HG02970 (cell line): ENCODE measurements at regions not wholly inside any gene's neighbourhood (a gene's known extent, or its start where the extent isn't known, plus 50 kb on each side); places are given as distances from the start of the nearest gene placed in this dataset.
"Not testable (repeated sequence)": the region's sequence is repeated elsewhere in the genome, so short reads cannot be mapped to it uniquely, and the experiment has no call there.

Source experiments
- ATAC-seq: cut with Tn5 transposase; IDR thresholded peaks from one replicate; pipeline ENCODE4 v1.9.1; 2021; ENCODE audit warnings: mild to moderate bottlenecking, moderate library complexity, moderate number of reproducible peaks; ENCODE audit not compliant: unreplicated experiment, low FRiP score

DNA sequence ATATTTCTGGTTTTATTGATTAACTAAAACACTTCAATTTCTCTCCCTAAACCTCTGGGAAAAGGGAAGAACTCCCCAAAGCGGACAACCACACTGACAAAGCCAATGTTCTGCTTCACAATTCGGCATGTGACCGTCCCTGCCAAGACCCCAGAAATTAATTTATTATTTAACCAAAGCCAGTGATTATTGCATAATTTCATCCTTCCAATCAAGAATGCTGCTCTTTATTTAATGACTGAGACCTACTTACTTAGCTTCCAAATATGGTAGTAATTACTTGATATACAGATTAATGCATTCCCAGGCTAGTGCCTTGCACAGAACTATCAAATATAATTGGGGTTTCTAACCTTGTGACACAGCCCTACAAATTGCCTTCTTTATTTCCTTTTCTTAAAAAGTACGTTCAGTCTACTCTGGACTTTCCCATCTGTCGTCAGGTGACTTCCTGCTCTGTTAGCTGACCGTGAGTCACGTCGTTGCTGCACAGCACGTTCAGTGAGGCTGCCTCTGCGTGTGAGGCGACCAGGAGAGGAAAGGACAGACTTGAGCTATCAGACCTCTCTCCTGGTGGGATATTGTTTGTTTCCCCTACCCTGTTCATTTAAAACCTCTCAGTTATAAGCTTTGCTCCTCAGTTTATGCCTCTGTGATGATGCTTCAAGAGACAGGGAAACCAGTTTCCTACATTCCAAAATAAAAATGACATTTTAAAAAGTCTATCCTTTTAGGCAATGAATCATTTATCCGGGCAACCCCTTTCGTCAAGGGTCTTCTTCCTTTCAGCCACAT lies 55.7 kb upstream of the TNFAIP3 start:
- ATAC-seq = peak; percentile 91

DNA sequence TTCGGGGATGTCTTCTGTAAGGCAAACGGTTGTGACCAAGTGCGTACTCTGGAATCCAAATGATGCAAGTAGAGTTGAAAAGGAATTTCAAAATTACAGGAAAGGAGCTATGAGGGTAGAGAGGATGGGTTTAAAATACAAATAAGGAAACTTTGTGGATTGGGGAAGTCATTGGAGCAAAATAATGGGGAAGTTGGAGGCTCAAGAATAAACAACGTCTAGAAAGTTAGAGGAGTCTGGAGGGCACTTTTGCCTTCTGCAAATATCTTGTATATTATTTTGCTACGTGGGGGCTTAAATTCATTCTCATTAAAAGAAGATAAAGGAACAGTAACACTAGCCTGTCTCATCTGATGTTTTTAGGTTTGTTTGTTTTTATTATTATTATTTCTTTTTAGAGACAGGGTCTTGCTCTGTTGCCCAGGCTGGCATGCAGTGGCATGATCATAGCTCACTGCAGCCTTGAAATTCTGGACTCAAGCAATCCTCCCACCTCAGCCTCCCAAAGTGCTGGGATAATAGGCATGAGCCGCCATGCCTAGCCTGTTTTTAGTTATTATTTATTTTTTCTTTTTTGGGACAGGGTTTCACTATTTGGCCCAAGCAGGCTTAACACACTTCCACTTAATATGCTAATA lies 55.0 kb upstream of the TNFAIP3 start:
- no peak for ATAC-seq

DNA sequence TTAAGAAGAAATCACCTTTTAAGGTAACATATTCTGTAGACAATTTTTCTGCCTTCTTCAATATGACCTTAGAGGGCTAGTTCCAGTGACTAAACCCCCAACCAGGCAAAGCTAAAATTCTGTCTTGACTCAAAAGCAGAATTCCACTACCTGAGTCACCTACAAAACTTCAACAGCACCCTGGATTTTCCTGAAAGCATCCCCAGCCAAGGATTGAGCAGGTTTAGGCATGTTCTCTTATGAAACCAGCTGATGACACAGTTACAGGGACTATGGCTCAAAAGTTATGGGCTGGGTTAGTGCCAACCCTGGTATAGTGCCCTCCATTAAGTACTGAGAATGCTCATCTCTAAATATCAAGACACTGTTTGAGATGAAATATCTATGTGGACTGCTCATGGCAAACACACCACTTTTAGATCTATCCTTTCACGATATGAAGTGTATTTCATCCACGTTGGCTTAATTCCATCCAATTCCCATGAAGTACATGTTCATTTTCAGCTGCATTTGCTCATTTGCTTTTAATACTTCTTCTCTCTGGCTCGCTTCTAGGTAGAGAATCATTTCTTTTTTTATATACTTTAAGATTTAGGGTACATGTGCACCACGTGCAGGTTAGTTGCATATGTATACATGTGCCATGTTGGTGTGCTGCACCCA lies 53.6 kb upstream of the TNFAIP3 start:
- ATAC-seq = no peak

DNA sequence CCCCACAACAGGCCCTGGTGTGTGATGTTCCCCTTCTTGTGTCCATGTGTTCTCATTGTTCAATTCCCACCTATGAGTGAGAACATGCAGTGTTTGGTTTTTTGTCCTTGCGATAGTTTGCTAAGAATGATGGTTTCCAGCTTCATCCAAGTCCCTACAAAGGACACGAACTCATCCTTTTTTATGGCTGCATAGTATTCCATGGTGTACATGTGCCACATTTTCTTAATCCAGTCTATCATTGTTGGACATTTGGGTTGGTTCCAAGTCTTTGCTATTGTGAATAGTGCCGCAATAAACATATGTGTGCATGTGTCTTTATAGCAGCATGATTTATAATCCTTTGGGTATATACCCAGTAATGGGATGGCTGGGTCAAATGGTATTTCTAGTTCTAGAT lies 53.0 kb upstream of the TNFAIP3 start:
- ATAC-seq = not testable (repeated sequence)

DNA sequence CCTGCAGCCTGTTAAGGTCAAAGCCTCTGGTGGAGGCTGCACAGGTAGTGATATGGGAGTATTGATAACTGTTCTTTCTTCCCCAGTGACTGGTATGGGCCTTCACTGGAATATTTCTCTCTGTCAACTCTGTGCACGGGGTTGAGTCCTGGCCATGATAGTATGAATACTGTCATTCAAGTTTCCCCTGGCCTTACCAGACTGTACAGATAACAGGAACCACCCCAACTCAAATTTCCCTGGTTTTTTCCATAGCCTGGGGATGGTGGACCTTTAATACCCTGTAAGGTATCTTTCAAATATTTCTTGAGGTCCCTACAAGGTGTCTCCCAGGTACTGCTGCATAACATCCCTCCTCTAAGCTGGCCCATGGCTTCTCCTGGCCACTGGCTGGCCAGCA lies 51.4 kb upstream of the TNFAIP3 start:
- ATAC-seq = no peak

DNA sequence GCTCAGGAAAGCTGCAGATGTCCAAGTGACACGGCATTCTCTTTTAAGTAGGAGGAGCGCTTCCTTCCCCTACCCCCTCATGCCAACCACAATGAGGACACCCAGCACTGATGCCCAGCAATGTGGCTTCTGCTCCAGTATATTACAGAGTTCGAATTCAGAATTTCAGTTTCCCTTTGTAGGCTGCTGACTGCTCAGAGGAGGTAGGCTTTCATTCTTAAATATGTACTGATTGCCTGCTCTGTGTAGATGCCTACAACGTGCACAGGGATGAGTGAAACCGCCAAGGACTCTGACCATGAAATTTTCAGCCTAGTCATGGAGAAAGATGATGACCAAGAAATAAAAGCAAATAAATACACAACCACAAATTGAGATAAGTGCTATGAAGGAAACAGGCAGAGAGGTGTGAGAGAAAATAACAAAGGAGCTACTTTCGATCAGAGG lies 50.9 kb upstream of the TNFAIP3 start:
- no peak for ATAC-seq

DNA sequence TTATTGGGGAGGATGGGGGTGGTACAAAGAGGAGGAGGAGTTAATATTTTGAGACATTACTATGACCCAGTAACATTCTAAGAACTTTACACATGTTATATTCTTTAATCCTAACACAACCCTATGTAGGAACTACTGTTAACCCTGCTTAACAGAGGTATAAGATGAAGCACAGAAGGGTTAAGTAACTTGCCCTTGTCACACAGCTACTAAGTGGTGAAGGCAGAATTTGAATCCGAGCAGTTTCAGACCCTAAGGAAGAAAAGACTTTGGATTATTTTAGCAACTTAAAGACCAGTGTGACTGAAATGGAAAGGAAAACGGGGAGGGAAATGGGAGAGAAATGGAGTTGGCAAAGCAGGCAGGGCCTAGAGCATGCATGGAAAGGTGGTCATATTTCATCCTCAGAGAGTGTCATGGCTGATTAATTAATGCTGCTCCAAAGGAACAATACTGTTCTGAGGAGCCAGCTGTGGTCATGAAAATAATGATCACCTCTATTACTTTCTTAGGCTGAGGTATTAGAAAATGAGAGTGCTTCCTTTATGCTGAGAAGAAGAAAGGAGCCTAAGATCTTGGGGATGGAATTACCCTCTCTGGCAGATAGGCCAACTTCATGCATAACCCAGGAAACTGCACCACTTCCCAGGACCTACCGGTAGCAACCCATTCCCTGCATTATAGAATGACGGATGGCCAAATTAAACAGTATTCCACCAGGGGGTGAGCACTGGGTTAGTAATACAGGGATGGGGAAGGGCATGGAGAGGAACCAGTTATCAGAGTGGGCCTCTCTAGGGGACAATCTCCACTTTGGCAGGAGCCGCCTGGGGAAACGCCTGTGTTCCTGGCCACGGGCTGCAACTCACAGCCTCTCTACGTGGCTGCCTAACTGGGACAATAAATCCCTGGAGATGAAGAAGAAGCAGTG lies 50.1 kb upstream of the TNFAIP3 start:
- ATAC-seq = no peak
